Right ventricle myocardium inferior (tissue), 1 donor: ENCODE measurements at regions not wholly inside any gene's neighbourhood (a gene's known extent, or its start where the extent isn't known, plus 50 kb on each side); places are given as distances from the start of the nearest gene placed in this dataset.

Source experiments
- ATAC-seq: fragments of 200-7000 bp; cut with Tn5 transposase; one replicate; pipeline ENCODE4 v1.9.1; 2020; ENCODE audit warnings: mild to moderate bottlenecking, moderate library complexity
- DNase-seq: peaks from one replicate; pipeline ENCODE4 v3.0.0; 2021; ENCODE audit errors: missing footprints
- intact Hi-C: fragments of 100-400 bp; cut with DNase I; formaldehyde crosslinking; loops from one replicate; pipeline ENCODE4 v1.11.0; 2022
- donor health status: DM: no; HTN: yes; CAD: no; lungs with severe emphysema.

GRCh38 chr7:45235905-45236304 is 78.3 kb downstream of the RAMP3 start:
- ATAC-seq = no peak
- intact Hi-C loops = no loop called here
- DNase-seq = no peak

- DNase-seq (no peak), ATAC-seq (no peak)
- intact Hi-C loops = no loop called here
Observed at GRCh38 chr7:45236666-45237065, 79.1 kb downstream of the RAMP3 start.

GRCh38 chr7:45237788-45238461 is 80.3 kb downstream of the RAMP3 start:
- no peak for DNase-seq
- intact Hi-C loops = no loop called here
- no peak for ATAC-seq

- intact Hi-C loops = no loop called here
- DNase-seq (no peak), ATAC-seq (no peak)
Observed at GRCh38 chr7:45238806-45239205, 81.2 kb downstream of the RAMP3 start.

- ATAC-seq = no peak
- intact Hi-C loops = no loop called here
- no peak for DNase-seq
Observed at GRCh38 chr7:45239486-45239885, 81.9 kb downstream of the RAMP3 start.

GRCh38 chr7:45240273-45240771 is 82.7 kb downstream of the RAMP3 start:
- DNase-seq (no peak), ATAC-seq (no peak)
- intact Hi-C loops = loop anchor here (2.0 kb wide), 1 partner anchor 30 kb away; no protein-coding TSS in a partner anchor

GRCh38 chr7:45240926-45241325 is 83.3 kb downstream of the RAMP3 start:
- no peak for ATAC-seq
- intact Hi-C loops = loop anchor here (2.0 kb wide), 1 partner anchor 30 kb away; no protein-coding TSS in a partner anchor
- DNase-seq = no peak

GRCh38 chr7:45241339-45242109 is 83.9 kb downstream of the RAMP3 start:
- ATAC-seq = no peak
- intact Hi-C loops = loop anchor here (2.0 kb wide), 1 partner anchor 31 kb away; no protein-coding TSS in a partner anchor
- no peak for DNase-seq

- DNase-seq = no peak
- intact Hi-C loops = no loop called here
- no peak for ATAC-seq
Observed at GRCh38 chr7:45242261-45242660, 84.7 kb downstream of the RAMP3 start.

GRCh38 chr7:45242698-45243097 is 85.1 kb downstream of the RAMP3 start:
- DNase-seq (no peak), ATAC-seq (no peak)
- intact Hi-C loops = no loop called here

- ATAC-seq (no peak), DNase-seq (no peak)
- intact Hi-C loops = no loop called here
Observed at GRCh38 chr7:45244981-45245380, 87.4 kb downstream of the RAMP3 start.

GRCh38 chr7:45246339-45246738 is 88.7 kb downstream of the RAMP3 start:
- intact Hi-C loops = no loop called here
- ATAC-seq = no peak
- no peak for DNase-seq

GRCh38 chr7:45252248-45252647 is 94.7 kb downstream of the RAMP3 start:
- intact Hi-C loops = no loop called here
- ATAC-seq (no peak), DNase-seq (no peak)

GRCh38 chr7:45252857-45253256 is 95.3 kb downstream of the RAMP3 start:
- no peak for DNase-seq
- intact Hi-C loops = no loop called here
- no peak for ATAC-seq

- ATAC-seq (no peak), DNase-seq (no peak)
- intact Hi-C loops = no loop called here
Observed at GRCh38 chr7:45253368-45253767, 95.8 kb downstream of the RAMP3 start.

GRCh38 chr7:45255187-45255586 is 97.6 kb downstream of the RAMP3 start:
- no peak for ATAC-seq
- intact Hi-C loops = no loop called here
- DNase-seq = no peak

- DNase-seq = no peak
- intact Hi-C loops = no loop called here
- ATAC-seq = no peak
Observed at GRCh38 chr7:45256309-45256708, 98.7 kb downstream of the RAMP3 start.

- ATAC-seq = no peak
- intact Hi-C loops = no loop called here
- no peak for DNase-seq
Observed at GRCh38 chr7:45256775-45257174, 99.2 kb downstream of the RAMP3 start.

GRCh38 chr7:45257284-45257683 is 99.7 kb downstream of the RAMP3 start:
- intact Hi-C loops = no loop called here
- ATAC-seq (no peak), DNase-seq (no peak)

GRCh38 chr7:45258533-45259226 is 101.1 kb downstream of the RAMP3 start:
- ATAC-seq (no peak), DNase-seq (no peak)
- intact Hi-C loops = loop anchor here (1.0 kb wide), 1 partner anchor 102 kb away; no protein-coding TSS in a partner anchor
